ENCODE measurements at regions not wholly inside any gene's neighbourhood (a gene's known extent, or its start where the extent isn't known, plus 50 kb on each side); places are given as distances from the start of the nearest gene placed in this dataset.

- WGBS (ENCODE audit: low lambda C conversion rate, missing lambda C conversion rate): 81% methylated on average over 2 of the region's 2 CpGs
- no peak for DNase-seq (ENCODE audit: low spot score)
- Histone ChIP-seq H3K4me2 (no peak overlapping the region), H3K4me3 (no peak overlapping the region), H4K20me1 (ENCODE audit: insufficient read depth, poor library complexity, severe bottlenecking) (no peaks in the 10 kb centered on the region), H3K9me3 (ENCODE audit: low read depth) (no peaks in the 10 kb centered on the region), H3K36me3 (replicated peaks; ENCODE audit: insufficient read depth, low read depth) (no peaks in the 10 kb centered on the region), H3K9me2 (replicated peaks; ENCODE audit: insufficient read depth) (no peaks in the 10 kb centered on the region), H3K79me2 (no peaks in the 10 kb centered on the region), H3K27me3 (no peaks in the 10 kb centered on the region), H3K4me1 (ENCODE audit: insufficient read depth) (no peaks in the 10 kb centered on the region), H3K27ac (no peak overlapping the region), H2AFZ (no peak overlapping the region)
- TF ChIP-seq CTCF (IDR thresholded peaks at IDR 0.05; ENCODE audit: poor library complexity): no peak
- TF ChIP-seq EZH2phosphoT487 (IDR thresholded peaks at IDR 0.05; ENCODE audit: low read depth, severe bottlenecking, unreplicated experiment): no peak
- no peak for TF ChIP-seq EZH2 (IDR thresholded peaks at IDR 0.05; ENCODE audit: borderline replicate concordance)
Observed at GRCh38 chrX:23570674-23571343, 96.5 kb upstream of the PRDX4 start.

- H3K9me2 ChIP-seq (replicated peaks; ENCODE audit: insufficient read depth): no peaks in the 10 kb centered on the region
- H3K79me2 ChIP-seq: no peaks in the 10 kb centered on the region
- H3K4me2 ChIP-seq: no peak overlapping the region
- TF ChIP-seq EZH2 (IDR thresholded peaks at IDR 0.05; ENCODE audit: borderline replicate concordance): no peak
- no peak for TF ChIP-seq CTCF (IDR thresholded peaks at IDR 0.05; ENCODE audit: poor library complexity)
- no peak for TF ChIP-seq EZH2phosphoT487 (IDR thresholded peaks at IDR 0.05; ENCODE audit: low read depth, severe bottlenecking, unreplicated experiment)
- no peaks in the 10 kb centered on the region for H3K36me3 ChIP-seq (replicated peaks; ENCODE audit: insufficient read depth, low read depth)
- no peaks in the 10 kb centered on the region for H3K9me3 ChIP-seq (ENCODE audit: low read depth)
- no peaks in the 10 kb centered on the region for H3K4me1 ChIP-seq (ENCODE audit: insufficient read depth)
- H2AFZ ChIP-seq: no peak overlapping the region
- no peaks in the 10 kb centered on the region for H4K20me1 ChIP-seq (ENCODE audit: insufficient read depth, poor library complexity, severe bottlenecking)
- H3K27ac ChIP-seq: no peak overlapping the region
- no peak for DNase-seq (ENCODE audit: low spot score)
- no peaks in the 10 kb centered on the region for H3K27me3 ChIP-seq
- no peak overlapping the region for H3K4me3 ChIP-seq
Observed at GRCh38 chrX:23575281-23575680, 92.0 kb upstream of the PRDX4 start.

- no peaks in the 10 kb centered on the region for H3K9me3 ChIP-seq (ENCODE audit: low read depth)
- H3K27ac ChIP-seq: no peak overlapping the region
- H3K4me1 ChIP-seq (ENCODE audit: insufficient read depth): no peaks in the 10 kb centered on the region
- H3K4me2 ChIP-seq: no peak overlapping the region
- no peak for DNase-seq (ENCODE audit: low spot score)
- no peaks in the 10 kb centered on the region for H3K79me2 ChIP-seq
- no peaks in the 10 kb centered on the region for H3K36me3 ChIP-seq (replicated peaks; ENCODE audit: insufficient read depth, low read depth)
- WGBS (ENCODE audit: low lambda C conversion rate, missing lambda C conversion rate): 90% methylated on average over 1 of the region's 1 CpG
- H3K4me3 ChIP-seq: no peak overlapping the region
- no peak overlapping the region for H2AFZ ChIP-seq
- no peaks in the 10 kb centered on the region for H3K27me3 ChIP-seq
- no peaks in the 10 kb centered on the region for H3K9me2 ChIP-seq (replicated peaks; ENCODE audit: insufficient read depth)
- H4K20me1 ChIP-seq (ENCODE audit: insufficient read depth, poor library complexity, severe bottlenecking): no peaks in the 10 kb centered on the region
- no peak for TF ChIP-seq EZH2 (IDR thresholded peaks at IDR 0.05; ENCODE audit: borderline replicate concordance)
- no peak for TF ChIP-seq CTCF (IDR thresholded peaks at IDR 0.05; ENCODE audit: poor library complexity)
- no peak for TF ChIP-seq EZH2phosphoT487 (IDR thresholded peaks at IDR 0.05; ENCODE audit: low read depth, severe bottlenecking, unreplicated experiment)
Observed at GRCh38 chrX:23578079-23578478, 89.2 kb upstream of the PRDX4 start.

Measured in hepatocyte (in vitro differentiated cells).